HG03039 (cell line): ENCODE measurements at regions not wholly inside any gene's neighbourhood (a gene's known extent, or its start where the extent isn't known, plus 50 kb on each side); places are given as distances from the start of the nearest gene placed in this dataset.

Experiments
- ATAC-seq: cut with Tn5 transposase; IDR thresholded peaks from one replicate; pipeline ENCODE4 v1.9.1; 2021; ENCODE audit warnings: mild to moderate bottlenecking, moderate library complexity; ENCODE audit not compliant: unreplicated experiment

DNA sequence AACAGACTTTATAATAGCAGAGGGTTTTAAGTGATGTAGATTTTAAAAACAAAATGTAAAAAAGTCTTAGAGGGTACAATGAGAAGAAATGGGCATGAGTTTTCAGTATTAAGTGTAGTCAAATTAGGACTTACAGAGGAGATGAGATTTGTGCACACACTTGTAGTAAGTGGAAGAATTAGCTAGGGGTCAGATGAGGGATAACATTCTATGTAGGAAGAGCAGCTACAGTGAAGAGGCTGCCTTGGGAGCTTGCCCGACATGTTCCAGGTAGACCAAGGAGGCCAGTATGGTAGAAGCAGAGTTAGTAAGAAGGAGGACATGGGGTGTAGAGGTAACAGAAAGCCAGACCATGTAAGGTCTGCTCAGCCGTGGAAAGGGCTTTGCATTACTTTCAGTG, 189.2 kb upstream of the DSEL start:
- no peak for ATAC-seq

DNA sequence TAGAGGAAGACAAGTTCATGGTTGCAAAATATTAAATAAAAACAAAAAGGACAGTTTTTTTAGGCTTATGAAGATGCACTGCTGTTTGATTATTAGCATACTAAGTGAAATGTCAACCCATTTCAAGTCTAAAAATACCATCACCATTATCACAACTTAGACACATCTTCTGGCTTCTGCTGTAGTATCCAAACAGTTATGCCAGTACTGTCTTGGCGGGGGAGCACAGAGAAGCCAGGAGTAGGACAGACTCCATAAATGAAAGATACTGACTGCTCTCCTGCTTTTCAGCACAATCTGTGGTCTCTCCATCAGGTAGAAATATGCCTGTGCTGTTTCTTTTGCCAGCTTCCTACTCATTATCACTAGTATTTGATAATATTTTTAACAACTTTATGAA, 179.2 kb upstream of the DSEL start:
- ATAC-seq = no peak

DNA sequence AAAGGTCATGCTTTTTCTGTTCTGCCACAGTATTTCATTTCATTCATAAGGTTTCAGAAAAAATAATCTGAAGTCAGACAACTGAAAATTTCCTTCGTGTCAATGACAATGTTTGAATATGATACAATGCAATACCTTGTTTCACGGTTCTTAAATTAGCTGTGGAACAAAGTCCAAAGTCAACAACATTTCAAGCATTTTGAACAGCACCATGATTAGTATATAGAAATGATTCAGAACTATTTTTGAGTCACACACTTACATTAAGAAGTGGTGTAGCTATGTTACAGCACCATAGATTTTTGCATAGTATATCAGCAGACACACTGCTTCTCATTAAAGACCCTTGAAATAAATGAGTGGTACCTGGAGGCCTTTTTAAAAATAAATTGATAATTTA, 178.3 kb upstream of the DSEL start:
- ATAC-seq = no peak

DNA sequence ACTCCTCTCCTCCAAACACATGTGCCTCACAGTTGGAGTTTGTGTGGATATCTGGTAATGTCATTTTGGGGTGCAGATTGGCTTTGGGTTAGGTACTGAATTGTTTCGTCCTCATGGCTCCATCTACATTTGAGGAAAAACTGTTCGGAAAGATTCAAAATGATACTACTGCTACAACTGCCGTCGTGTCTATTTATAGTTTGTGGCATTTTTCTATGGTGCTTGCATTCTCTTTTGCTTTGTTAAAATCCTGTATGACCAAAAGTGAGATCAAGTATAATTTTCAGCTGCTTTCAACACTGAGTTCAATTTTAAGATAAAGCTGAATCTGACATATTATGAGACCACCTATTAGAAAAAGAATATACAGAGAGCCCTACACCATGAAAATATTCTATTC, 176.3 kb upstream of the DSEL start:
- no peak for ATAC-seq

DNA sequence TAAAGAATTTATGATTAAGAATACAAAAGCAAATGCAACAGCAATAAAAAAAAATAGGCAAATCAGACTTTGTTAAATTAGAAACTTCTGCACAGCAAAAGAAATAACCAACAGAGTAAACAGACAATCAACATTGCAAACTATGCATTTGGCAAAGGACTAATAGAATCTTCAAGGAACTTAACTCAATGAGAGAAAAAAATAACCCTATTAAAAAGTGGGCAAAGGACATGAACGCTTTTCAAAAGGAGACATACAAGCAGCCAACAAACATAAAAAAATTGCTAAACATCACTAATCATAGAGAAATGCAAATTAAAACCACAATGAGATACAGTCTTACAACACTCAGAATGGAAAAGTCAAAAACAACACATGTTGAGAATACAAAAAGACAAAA, 166.0 kb upstream of the DSEL start:
- no peak for ATAC-seq

DNA sequence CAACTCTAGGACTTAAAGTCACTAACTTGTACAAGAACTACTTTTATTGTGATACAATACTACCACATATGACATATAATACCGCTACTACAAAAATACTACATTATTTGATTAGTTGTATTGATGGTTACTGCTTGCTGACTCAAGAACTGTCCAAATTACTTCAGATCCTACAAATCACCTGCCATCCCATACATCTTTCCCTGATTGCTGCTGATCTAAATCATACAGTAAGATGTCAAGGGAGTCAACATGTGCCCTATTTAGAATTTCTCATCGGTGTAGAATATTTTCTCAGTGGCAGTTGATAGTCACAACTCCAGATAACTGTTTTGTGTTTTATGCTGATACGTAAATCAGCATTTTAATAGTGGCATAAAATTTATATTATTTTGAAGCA, 161.0 kb upstream of the DSEL start:
- no peak for ATAC-seq

DNA sequence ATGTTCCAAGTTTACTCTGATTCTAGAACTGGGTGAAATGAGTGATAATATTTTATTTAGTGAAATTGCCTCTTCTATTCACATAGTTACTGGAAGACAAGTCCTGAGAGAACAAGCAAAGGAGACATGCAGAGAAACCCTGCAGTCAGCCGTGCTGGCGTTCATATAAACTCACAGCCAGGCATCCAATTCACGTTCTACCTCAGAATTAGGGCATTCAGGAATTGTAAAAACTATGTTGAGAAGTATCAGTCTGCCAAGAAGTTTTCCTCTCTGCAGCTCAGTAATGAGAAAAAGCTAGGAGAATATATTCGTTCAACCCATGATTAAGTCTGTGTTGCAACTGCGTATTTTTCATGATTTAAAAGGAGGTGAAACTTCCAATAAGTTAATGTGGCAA, 156.2 kb upstream of the DSEL start:
- ATAC-seq = no peak

DNA sequence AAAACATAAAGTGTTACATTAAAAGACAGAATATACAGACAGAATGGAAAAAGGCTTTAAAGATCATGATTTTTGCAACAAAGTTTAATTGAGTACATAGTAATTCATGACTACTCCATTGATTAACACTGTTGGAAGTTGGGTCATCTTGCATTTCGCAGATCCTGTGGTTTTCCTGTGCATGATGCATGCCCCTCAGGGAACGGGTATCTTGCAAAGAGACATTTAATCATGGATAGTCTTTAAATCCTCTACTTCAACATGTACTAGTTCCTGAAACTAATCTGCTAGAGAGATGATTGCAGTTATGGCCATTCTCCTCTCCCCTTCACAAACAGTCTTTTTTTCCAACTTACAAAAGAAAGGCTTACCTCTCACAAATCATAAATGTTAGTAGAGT, 155.6 kb upstream of the DSEL start:
- no peak for ATAC-seq

DNA sequence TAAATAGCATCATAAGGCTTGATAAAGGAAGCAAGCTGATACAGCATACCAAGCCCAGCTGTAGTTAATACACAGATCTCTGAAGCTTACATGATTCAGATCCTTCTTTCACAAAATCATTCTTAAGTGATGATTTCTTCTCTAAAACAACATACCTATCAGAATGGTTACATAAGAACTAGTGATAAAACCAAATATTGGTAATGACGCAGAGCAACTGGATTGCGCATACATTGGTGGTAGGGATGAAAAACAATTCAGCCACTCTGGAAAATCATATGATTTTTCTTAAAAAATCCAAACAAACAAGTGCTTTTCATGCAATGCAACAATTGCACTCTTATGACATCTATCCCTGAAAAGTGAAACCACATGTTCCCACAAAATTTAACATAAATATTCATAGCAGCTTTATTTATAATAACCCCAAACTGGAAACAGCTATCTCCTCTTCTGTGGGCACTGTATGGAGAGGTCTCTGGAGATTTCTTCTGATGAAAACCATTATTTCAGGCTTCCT, 153.6 kb upstream of the DSEL start:
- no peak for ATAC-seq

DNA sequence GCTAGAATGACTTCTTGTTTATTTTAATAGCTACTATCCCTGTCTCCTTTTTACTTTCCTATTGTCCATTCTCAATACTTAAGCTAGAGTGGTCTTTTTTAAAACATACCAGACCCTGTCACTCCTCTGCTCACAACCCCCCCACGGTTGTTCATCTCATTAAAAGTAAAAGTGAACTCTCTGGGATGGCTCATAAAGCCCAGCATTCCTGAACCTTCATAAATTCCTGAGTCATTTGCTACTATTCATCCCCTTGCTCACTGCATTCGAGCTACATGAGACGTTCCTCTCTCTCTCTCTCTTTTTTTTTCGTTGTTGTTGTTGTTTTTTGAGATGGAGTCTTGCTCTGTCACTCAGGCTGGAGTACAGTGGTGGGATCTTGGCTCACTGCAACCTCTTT, 148.7 kb upstream of the DSEL start:
- no peak for ATAC-seq

DNA sequence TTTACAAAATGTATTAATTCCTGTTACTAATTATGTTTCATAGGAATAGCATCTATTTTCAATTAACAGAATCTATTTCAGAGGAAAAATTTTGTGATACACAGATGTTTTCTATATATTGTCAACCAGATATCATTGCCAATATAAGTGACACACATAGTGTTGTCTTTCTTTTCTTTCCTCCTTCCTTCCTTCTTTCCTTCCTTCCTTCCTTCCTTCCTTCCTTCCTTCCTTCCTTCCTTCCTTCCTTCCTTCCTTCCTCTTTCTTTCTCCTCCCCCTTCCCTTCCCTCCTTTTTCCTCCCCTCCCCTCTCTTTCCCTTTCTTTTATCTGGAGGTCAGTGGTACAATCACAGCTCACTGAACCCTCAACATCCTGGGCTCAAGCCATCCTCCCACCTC, 146.5 kb upstream of the DSEL start:
- ATAC-seq = no peak

DNA sequence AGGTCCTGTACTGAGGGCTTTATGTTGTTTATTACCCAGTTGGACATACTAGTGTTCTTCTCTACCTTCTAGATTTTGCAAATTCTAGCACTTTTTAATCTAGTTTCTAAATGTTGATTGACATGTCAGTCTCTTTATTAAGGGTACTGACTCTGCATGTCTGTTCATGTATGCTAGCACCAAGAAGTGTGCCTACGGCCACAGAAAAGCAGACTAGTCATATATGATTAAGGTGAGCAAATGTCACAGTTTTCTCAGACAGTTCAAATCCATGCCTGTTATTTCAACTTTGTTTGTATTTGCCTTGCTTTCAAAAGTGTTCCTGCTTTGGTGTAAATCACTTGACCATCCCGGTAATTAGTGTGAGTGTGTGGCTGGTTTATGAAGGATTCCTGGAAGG, 145.0 kb upstream of the DSEL start:
- no peak for ATAC-seq

DNA sequence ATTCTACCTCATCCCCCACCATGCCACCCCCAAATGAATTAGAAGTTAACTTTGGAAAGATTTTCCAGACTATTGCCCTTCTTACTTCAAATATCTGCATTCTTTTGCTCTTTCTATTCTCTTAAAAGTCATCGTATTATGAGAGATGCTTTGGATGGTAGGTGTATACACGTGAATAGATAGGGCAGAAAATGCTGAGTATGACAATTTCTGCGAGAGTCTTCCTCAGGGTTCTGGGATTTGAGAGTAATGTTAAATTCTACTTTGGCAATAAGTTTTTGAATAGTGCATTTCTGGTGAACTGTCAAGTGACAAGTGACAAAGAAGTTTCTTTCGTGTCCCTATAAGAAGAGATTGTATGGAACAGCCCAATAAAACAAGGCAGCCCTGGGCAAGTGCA, 137.6 kb upstream of the DSEL start:
- ATAC-seq = no peak

DNA sequence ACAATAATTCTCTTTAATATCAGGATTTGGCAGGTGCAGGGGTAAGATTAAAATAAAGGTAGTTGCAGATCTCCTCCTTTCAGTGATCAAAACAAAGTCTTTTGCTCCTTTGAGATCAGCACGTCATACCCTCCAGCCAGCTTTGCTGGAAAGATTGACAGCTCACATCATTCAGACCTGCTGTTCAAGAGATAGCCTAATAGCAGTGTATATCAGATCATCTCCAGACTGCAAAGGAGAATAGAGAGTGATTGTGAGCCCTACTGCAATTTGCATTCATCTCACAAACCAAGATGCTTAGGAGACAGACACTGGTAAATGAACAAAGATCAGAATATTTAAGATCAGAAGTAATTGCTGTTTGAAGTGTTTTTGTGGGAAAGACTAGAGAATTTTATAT, 135.8 kb upstream of the DSEL start:
- ATAC-seq = no peak

DNA sequence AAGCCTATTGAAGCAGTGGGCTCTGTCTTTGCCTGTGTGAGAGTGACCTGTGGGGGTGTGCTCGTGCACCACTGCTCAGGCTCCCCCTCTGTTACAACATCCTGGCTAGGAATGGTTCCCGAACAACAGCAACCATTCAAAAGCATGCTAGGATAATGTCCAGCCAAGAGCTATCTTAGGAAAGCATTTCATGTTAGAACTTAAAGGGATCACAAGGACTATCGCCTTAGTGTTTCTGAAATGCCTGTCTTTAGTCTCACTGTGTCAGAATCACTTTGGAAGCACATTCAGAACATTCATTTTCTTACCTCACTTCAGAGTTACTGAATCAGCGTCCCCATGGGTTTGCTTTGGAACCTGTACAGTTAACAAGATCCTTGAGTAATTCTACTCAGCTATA, 134.9 kb upstream of the DSEL start:
- no peak for ATAC-seq

DNA sequence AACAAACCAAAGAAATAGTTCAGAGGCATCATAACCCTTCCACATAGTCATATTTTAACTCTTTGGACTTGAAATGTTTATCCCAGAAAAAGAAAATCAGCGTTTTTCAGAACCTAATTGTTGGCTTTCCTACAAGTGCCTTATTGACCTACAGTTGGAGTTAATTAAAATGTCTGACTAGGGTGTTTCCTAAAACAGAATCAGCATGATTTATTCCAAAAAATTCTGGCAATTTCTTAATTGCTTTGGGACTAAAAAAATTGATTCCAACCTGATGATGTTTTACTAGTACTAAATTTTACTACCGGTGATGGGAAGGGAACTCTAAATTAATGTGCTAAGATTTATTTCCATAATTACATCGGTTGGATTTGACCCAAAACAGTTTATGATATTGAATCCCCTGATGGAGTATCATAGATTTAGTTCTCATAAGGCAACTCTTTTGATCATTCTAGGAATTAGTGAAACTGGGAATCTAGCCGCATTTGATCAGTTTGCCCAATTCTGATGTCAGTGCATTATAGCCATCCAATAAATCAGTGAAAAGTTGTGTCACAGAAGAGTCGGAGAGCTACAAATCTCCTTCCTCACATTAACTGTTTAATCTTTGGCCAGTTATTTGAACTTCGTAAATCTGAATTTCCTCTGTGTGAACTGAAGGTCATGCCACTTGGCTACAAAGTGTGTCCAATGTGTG, 134.3 kb upstream of the DSEL start:
- ATAC-seq = no peak

DNA sequence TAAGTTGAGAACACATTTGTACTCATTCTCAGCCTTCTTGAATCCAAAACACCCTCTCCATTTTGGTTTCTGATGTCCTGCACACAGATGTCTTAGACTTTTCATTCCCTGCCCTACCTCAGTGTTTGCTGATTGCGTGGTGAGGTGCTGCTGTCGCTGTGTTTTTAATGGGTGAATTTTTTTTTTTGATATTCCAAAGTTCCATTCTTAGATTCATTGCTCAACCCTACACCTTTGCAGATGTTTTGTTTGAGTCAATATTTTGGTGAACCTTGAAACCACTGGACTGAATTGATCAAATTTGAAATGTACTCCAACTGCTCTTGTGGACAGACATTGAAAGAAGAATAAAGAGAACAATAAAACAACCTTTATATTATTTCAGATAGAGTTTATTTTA, 130.4 kb upstream of the DSEL start:
- ATAC-seq = no peak

DNA sequence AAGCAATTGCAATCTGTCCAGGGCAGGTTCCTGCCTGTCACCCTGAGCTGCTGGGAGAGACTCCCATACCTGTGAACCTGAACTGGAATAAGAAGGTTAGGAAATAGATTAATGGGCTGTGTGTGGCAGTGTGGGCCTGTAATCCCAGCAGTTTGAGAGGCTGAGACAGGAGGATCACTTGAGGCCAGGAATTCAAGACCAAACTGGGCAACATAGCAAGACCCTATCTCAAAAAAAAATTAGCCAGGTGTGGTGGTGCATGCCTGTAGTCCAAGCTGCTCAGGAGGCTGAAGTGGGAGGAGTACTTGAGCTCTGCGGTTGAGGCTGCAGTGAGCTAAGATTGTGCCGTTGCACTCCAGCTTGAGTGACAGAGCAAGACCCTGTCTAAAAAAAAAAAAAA, 127.7 kb upstream of the DSEL start:
- no peak for ATAC-seq

DNA sequence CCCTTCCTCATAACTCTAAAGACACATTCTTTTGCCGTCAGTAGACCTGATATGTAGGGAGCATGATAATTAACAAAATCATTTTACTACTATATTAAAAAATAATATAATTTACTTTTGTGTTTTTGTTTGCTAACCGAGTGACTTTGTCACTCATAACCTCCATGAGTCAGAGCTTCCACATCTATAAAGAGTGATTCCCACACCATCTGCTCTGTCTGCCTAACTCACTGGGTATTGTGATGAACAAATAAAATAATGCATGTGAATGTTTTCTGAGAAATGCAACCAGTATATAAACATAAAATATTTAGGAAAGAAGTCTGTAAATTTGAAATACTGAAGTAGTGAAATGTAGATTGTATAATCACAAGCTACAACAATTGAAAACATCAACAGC, 123.4 kb upstream of the DSEL start:
- ATAC-seq = no peak

DNA sequence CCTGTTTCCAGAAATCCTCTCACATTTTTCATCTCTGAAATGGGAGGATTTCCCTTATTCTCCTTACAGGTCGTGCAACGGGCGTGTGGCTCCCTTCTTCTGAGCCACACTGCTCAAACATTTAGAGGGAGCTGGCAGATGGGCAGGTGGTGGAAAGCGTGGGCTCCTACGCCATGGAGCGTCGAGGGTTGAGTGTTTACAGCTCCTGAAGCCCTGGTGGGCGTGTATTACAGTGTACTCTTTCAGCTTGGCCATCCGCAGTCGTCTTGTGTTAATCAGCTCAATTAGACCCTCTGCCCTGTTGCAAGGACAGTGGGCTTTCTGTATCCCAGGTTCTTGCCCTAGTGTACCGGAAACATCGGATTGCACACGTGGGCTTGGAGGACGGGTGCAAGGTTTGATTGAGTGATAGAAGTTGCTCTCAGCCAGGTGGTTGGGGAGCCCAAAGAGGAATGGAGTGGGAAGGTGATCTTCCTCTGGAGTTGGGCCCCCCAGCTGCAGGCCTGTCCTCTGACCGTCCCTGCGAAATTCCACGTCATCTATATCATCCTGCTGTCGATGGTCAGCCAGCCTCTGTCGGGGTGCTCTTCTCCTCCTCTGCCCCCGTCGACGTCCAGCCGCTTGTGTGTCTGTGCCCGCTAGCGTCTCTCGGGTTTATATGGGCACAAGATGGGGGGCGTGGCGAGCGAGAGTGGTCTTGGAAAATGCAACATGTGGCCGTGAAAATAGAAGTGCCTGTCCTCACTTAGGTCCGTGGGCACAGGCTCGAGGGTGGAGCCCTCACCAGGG, 120.3 kb upstream of the DSEL start:
- no peak for ATAC-seq

DNA sequence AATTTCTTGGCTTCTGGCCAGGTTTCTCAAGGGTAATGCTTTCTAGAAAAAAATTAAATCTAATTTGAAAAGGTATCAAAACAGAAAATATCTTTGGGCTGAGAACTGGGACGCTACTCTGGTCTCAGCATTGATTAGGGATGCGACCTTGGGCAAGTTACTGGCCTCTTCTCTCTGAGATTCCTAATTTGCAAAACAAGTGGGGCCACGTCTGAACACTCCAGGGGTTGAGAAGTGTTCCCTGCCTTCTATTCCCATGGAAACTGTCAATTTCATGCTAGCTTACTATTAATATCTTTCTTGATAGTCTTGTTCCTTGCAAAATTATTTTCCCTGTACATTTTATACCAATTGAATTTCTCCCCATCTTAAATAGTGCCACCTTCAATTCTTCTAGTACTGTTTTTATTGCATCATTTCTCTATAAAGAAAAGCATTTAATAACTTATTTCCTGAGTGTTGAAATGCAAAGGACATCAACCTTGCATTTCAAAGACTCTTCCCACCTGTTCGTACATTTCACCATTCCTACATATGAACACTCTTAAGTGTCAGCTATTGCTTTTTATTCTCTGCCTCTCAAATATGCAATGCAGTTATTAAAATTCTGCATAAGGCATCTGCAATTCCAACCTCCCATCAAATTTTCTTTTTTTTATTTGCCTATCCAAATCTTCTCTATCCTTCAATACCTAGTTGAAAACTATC, 118.3 kb upstream of the DSEL start:
- ATAC-seq = no peak

DNA sequence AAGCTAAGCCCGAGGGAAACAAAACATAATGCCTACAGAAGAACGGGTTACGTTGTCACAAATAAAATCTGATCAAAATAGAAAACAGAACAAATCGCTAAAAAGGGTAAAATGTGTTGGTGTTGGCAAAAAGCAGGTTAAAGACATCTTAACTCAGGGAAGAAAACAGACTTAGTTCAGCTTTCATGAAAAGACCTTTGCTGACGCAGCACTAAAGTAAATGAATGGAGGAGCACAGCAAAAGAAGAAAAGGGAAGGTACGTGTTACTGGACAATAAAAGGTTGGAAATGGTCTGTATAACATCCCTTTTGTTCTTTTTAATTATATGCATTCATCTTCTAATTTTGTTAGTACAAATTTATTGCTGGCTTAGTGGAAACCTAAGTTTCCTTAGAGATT, 117.4 kb upstream of the DSEL start:
- no peak for ATAC-seq
